ENCODE measurements at regions not wholly inside any gene's neighbourhood (a gene's known extent, or its start where the extent isn't known, plus 50 kb on each side); places are given as distances from the start of the nearest gene placed in this dataset.

GRCh38 chr6:40022867-40023266, 88.6 kb upstream of the MOCS1 start:
- Histone ChIP-seq H3K36me3 (no peaks in the 10 kb centered on the region), H3K4me1 (no peaks in the 10 kb centered on the region), H3K9me3 (peaks cover 0 to 7% of the 10 kb centered on the region in 2 donors), H3K27ac (no peak overlapping the region), H3K4me3 (no peak overlapping the region), H3K27me3 (no peaks in the 10 kb centered on the region)
- no peak for DNase-seq (ENCODE audit: low spot score)
- no peak for TF ChIP-seq CTCF (IDR thresholded peaks at IDR 0.05)

- TF ChIP-seq CTCF (IDR thresholded peaks at IDR 0.05): no peak
- Histone ChIP-seq H3K27ac (no peak overlapping the region), H3K9me3 (peaks cover 0 to 20% of the 10 kb centered on the region in 2 donors), H3K27me3 (no peaks in the 10 kb centered on the region), H3K4me3 (no peak overlapping the region), H3K36me3 (no peaks in the 10 kb centered on the region), H3K4me1 (no peaks in the 10 kb centered on the region)
- DNase-seq (ENCODE audit: low spot score): no peak
These were observed 85.9 kb upstream of the MOCS1 start for GRCh38 chr6:40020166-40020565.

- no peak for TF ChIP-seq CTCF (IDR thresholded peaks at IDR 0.05)
- Histone ChIP-seq H3K27me3 (no peaks in the 10 kb centered on the region), H3K4me1 (no peaks in the 10 kb centered on the region), H3K36me3 (no peaks in the 10 kb centered on the region), H3K27ac (no peak overlapping the region), H3K4me3 (no peak overlapping the region), H3K9me3 (peaks cover 0 to 20% of the 10 kb centered on the region in 2 donors)
- DNase-seq (ENCODE audit: low spot score): no peak
These were observed 81.3 kb upstream of the MOCS1 start for GRCh38 chr6:40015530-40015929.

GRCh38 chr6:40011844-40012243, 77.6 kb upstream of the MOCS1 start:
- Histone ChIP-seq H3K9me3 (peaks cover 0 to 13% of the 10 kb centered on the region in 2 donors), H3K4me3 (no peak overlapping the region), H3K27me3 (no peaks in the 10 kb centered on the region), H3K4me1 (no peaks in the 10 kb centered on the region), H3K27ac (no peak overlapping the region), H3K36me3 (no peaks in the 10 kb centered on the region)
- TF ChIP-seq CTCF (IDR thresholded peaks at IDR 0.05): no peak
- DNase-seq (ENCODE audit: low spot score): no peak

- no peak for TF ChIP-seq CTCF (IDR thresholded peaks at IDR 0.05)
These were observed 66.8 kb upstream of the MOCS1 start for GRCh38 chr6:40000964-40001515.

More at GRCh38 chr6:40000964-40001515, 66.8 kb upstream of the MOCS1 start:
- no peak for DNase-seq (ENCODE audit: low spot score)
- Histone ChIP-seq H3K27me3 (no peaks in the 10 kb centered on the region), H3K4me1 (no peaks in the 10 kb centered on the region), H3K9me3 (peaks cover 0 to 22% of the 10 kb centered on the region in 2 donors), H3K27ac (no peak overlapping the region), H3K4me3 (no peak overlapping the region), H3K36me3 (no peaks in the 10 kb centered on the region)

Measured in right atrium auricular region (tissue), 2 donors.